ENCODE measurements at regions not wholly inside any gene's neighbourhood (a gene's known extent, or its start where the extent isn't known, plus 50 kb on each side); places are given as distances from the start of the nearest gene placed in this dataset.

DNA sequence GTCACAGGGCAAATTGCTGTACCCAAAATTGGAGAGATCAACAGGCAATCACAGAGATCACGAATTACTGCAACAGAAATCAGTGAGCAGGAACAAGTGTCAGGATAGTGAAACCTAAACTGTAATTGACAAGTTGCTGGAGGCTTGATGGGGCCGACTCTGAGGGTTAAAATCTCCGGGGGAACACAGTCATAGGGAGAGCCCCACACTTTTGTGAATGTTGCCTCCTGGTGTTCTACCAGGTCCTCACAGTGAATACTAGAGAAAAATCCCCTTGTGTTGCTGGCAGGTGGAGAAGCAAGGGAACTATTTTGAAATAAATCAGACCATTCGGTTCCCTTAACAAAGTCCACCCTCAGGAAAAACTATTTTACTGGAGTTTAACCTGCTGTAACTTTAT is 697.5 kb upstream of the CBLB start:
- no peak for DNase-seq

DNA sequence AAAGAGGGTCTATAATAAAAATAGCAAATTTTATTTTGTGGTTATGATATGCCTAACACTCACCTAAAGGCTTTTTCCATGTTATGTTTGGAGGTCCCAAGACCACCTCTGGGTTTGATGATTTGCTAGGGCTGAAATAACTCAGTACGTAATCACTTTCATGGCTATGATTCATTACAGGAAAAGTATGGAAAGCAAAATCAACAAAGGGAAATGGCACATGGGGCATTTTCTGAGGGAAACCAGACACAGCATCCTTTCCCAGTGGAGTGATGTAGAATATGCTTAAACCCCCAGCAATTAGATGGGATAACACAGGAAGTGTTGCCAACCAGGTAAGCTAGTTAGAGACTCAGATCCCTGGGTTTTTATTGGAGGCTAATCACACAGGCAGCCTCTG is 701.6 kb upstream of the CBLB start:
- DNase-seq: no peak

DNA sequence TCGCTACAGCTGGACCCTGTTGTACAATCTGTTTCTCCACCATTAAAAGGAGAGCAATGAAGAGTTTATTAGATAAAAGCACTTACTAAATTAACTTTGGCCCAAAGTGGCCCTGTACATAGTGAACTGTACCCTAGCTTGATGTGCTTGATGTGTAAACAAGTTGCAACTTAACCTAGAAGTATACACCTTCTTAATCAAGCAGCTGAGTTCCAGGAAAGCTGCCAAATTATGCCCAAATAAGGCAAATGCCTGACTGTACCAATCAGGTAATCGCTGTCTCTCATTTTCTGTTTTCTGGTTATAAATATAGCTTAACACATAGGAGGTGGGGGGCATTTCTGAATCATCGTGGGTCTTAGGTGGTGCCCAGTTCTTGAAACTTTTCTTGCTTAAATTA is 704.8 kb upstream of the CBLB start:
- DNase-seq: no peak

DNA sequence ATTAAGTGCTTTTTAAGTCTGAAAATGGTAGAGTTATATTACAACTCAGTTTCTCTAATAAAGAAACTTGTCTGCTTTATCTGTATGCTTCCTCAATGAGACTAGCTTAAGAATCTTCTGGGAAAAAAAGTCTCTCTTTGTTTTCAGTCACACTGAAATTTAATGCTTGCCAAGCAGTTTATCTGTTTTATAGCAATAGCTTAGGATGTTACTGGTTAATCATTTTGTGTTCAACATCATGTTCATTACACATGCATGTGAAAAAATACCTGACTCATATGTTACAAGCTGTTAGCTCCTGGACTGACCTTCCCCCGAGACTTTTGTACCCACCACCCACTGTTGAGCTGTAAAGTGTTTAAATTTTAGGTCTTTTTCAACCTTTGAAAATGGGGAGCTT is 706.2 kb upstream of the CBLB start:
- DNase-seq: no peak

DNA sequence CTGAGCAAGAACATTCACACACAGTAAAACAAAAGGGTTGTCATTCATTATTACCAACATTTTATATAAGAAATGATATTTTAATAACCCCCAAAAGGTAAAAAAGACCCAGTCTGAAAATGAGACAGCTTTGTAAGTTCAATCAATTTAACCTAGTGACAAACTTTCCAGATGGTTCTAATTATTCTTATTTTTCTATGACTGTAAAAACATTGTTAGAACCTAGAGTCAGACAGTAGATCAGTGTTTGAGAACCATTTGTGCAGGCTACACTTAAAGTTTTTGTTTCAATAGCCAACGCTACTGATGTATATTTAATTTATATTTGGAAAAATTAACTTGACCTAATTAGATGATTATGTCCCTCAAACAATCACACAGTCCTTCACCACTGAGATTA is 708.4 kb upstream of the CBLB start:
- DNase-seq: no peak

DNA sequence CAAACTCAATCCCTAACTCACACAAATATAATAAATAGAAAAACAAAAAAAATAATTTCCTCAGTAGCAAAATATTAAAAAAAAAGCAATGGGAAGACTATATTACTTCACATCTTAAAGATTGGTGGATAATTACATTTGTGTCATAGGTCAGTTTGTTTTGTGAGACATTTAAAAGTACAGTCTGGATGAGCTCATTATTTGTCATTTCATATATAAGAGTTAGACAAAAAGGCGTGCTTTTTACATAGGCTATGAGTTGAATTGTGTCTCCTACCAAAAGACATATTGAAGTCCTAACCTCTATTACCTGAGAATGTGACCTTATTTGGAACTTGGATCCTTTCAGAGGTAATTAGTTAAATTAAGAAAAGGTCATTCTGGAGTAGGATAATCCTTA is 710.1 kb upstream of the CBLB start:
- no peak for DNase-seq

DNA sequence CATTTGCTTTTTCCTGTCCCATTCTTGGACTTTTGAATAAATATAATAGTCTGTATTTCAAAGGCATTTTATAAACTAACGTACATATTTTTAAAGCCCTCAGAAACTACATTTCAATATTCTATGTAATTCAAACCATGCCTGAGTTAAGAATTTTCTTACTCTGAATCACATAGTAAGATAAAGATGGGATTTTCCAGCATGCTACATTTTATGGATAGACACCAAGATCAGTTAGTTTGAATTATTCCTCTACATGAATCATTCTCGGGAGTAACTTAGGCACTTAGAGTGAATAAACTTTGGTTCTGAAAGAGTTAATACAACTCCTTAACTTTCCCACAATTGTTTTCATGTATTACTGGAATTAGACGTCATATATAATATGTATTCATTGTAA is 713.3 kb upstream of the CBLB start:
- no peak for DNase-seq

DNA sequence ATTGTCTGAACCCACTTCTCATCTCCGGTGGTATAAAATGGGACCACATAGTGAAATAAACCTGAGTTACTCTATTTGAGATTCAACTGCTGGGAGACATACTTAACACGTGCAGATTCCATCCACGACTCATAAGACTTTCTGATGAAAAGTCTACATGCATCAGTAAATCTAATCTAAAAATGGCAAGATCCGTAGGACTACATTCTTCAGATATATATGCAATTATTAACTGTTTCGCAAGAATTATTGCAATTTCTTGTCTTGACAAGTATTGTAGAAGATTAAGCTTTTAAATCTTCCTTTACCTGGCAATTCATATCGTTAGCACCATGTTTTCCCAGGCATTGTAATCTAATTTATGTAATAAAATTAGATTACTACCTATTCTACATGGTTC is 718.7 kb upstream of the CBLB start:
- no peak for DNase-seq

DNA sequence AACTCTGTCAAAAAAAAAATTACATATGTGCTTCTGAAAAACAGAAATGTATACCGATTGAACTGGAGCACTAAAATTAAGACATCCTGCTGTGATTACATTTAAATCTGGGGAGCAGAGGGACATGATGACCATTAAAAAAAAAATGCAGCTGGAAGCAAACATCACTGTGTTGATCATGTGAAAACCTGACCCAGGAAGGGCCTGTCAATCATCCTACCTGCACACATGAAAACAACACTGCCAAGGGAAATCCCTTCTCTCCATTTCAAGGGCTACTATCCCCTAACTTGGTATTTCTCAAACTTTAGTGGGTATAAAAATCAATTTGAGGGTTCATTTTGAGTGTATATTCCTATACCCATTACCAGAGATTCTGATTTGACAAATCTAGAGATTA is 719.9 kb upstream of the CBLB start:
- DNase-seq: no peak

DNA sequence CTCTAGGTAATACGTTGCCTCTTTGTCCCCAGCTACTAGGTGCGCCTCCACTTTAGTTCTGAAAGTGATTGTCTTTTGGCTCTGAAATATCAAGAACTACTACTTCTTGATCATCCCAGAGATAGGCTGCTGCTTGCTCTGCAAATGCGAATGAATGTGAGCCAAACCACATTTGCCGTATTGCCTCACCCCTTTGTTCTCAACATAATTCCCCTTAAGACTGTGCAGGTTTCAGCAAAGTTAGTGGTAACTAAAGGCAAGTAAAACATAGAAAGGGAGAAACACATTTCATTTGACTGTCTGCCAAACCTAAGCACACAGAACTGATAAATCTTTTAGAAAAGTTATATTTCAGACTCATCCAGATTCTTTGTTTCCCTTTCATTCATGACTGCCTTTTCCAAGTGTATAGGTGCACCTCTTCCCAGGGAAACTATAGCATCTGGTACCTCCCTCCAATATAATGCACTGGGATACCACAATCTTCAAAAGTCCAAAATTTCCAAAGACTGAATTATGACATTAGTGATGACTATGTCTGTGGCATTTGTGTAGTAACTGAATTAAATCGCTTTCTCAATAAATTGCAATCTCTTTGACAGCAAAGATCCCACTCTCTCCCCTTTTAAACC is 720.6 kb upstream of the CBLB start:
- no peak for DNase-seq

DNA sequence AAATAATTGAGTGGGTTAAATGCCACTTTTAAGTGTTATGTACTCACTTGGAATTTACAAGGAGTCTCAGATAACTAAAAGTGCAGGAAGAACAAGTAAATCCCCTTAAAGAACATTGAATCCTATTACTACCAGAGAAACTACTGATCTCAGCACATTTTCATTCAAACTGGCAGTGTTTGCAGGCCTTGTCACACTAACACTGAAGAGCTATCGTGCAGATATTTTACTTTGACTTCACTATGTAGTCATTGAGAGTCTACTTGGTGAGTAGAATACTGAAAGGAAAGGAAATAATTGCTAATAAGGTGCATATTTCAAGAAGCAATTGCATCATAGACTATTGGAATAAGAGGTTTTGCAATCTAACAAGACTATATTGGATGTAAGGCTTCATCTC is 721.4 kb upstream of the CBLB start:
- no peak for DNase-seq

DNA sequence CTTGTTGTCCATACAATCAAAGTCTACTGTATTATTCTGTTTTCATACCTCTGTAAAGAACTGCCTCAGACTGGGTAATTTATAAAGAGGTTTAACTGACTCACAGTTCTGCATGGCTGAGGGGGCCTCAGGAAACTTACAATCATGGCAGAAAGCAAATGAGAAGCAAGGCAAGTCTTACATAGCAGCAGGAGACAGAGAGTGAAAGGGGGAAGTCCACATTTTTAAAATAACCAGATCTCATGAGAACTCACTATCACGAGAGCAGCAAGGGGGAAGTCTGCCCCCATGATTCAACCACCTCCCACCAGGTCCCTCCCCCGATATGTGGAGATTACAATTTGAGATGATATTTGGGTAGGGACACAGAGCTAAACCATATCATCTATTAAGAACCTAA is 724.6 kb upstream of the CBLB start:
- no peak for DNase-seq

DNA sequence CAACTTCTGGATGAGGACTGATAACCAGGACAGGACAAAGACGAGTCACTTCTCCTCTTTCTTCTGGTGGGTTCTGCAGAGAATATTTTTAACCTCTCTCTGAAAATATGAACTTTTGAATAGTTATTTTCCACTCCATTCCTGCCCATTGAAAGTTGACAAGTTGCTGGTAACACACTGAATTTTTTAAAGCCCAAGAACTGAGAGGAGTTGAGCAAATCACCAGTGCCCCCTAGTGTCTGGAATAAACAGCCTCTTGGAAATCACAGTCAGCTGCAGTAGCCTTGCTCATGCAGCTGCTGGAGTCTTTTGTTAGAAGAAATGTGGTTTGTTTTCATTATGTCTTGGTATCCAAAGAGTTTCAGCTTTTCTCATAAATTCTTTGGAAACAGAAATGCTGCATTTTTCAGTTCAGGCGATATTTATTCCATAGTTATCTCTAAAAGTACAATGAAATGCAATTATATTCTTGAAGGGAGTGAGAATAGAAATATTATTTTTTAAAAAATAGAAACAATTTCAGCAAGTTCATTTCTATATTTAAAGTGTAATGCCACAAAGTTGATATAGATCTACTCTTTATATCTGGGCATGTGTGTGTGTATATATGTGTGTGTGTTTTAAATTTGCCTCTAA is 741.0 kb upstream of the CBLB start:
- DNase-seq: peak; percentile 61 to 72

DNA sequence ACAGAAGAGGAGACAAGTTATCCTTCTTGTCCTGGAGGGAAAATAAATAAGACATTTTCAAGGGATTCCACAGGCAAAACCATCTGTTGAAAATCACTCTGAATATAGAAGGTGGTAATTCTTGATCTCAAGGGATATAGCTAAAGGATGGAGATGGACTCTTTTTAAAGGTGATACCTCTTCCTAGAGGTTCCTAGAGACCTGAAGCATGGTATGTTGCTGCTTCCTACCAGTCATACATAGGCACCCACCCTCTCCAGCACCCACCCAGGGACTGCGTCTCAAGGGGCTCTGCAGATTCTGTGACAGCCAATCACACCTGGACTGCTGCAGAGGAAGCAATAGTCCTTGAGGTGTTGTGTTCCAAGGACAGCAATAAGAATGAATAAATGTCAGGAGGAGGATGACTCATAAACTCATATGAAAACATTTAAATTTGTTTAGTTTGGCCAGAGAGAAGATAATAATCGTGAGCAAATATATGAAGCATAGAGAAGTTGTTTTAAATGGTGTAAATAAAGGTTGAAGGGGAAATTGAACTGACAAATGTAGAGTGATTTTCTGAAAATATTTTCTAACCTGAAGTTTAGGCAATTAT is 741.6 kb upstream of the CBLB start:
- no peak for DNase-seq

DNA sequence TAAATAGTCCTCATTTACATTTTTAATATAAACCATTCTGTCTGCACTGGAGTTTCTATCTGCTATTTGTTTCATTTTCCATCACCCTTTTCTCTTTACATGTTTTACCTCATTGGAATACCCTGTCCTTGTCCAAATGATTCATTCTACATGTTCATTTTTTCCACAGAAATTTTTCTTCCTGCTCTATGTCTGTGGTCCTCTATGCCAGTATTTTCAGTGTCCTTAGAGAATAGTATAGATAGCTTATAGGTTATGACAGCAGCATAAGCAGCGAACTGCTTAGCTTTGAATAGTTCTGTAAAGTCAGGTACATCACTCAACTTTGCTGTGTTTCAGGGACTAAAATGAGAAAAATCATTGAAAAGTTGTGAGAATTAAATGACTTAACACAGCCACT is 742.3 kb upstream of the CBLB start:
- no peak for DNase-seq

DNA sequence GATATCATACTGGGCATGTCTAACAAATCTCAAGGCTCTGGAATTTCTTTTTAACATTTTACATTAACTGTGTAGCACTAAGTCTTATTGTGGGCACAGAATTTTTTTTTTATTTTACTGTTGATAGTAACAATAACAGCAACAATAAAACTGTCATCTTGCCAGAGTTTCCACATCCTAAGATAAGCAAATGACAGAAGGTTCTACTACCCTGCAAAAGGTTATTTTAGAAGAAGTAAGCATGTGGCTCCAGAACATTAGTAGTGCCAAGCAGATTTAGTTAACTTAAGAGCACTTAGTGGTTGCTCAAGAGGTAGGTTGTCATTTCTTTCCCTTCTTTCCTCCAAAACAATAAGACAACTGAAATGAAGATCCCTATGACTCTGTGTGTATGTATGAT is 743.0 kb upstream of the CBLB start:
- no peak for DNase-seq

DNA sequence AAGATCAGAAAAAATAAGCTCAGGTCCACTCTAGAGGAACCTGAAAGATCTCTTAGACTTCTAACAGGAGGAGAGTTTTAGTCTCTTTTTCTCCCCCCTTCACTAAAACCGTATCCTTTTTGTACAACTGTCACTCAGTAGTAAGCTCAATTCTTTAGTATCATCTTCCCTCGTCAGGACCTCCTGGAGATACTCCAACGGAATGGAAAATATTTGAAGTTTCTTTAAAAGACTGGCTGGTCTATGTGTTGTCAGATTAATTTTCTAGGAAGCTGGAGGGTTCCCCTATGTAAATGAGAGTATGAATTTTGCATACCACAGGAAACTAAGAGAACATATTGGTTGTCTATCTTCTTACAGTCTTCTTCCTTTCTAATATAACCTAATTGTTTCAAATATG is 747.7 kb upstream of the CBLB start:
- DNase-seq: no peak

DNA sequence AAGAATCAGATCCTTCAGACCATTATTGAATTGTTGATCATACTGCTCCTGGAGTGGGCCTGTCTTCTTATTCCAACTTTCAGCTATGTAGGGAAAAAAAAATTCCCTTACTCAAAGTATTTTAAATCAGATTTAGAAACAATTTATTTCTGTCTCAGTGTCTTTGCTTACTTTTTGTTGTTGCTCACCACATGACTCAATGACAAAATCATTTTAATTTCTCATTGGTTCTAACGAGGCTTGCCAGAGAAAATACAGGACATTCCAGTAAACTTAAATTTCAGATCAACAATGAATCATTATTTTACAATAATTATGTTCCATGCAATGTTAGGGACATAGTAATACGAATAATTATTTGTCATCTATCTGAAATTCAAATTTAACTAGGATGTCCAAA is 748.5 kb upstream of the CBLB start:
- no peak for DNase-seq

DNA sequence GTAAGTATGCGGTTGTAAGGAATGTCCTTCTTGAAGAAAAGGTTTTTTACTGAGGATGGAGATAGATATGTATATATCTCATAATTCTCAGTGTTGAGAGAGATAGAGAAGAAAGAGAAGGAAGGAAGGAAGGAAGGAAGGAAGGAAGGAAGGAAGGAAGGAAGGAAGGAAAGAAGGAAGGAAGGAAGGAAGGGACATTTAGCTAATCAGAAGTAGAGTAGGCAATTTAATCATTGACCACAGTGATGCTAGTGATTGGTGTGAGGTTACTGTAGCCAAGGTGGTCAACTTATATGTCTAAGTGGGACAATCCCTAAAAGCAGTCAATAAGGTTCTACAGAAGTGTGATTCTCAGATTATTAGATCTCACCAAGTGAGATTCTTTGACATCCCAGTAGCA is 751.8 kb upstream of the CBLB start:
- DNase-seq: no peak

DNA sequence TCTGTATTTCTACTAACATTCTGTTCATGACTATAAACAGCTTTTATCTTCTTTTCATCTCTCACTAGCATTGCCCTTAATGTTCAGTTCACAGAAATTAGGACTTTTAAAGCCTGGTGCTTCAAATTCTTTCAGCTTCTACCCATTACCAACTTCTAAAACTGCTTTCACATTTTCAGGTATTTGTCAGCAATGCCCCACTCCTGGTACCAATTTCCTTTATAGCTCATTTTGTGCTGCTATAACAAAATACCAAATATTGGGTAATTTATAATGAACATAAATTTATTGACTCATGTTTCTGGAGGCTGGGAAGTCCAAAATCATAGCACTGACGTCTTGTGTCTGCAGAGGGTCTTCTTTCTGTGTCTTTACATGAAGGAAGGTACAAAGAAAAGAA is 753.1 kb upstream of the CCDC54 start:
- DNase-seq: no peak

DNA sequence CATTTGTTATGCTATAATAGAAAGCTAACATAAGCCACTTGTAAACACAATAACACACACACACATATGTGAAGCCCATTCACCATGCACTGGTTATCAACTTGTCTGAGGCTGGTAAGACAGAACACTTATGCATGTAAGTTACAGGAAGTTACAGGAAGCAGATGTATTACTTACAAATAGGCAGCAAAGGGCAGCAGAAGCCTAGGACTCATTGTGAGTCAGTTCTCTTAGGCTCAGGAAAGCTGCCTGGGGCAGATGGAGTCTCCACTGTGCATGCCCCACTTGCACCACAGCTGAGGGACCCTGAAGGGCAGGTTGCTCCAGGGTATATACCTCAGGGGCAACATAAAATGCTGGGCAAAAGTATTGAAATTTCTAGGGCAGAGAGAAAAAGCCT is 748.8 kb upstream of the CCDC54 start:
- no peak for DNase-seq

DNA sequence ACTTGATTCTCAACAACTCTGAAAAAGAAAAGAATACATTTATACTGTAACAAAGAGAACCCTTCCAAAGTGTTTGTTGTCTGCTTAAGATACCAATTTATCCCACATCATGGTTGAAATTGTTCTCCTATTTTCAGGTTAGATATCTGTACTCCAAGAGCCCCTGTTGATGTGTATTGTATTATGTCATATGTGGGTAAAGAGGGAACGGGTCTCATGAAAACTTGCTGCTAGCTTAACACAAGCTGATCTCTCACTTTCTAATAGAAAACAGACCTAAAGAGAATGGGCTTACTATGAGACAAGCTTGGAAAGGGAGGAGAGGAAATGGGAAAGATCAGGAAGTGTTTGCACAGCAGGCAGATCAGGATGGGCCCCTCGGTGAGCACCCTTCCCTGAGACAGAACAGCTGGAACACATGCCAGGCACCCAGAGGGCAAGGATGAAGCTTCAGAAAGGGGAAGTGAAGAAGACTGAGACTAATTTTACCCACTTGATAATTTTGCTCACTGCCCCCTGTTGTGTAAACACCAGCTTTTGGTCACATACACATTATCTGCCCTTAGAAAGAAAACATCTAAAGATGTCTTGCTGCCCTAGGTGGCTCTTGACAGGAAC is 747.9 kb upstream of the CCDC54 start:
- no peak for DNase-seq

DNA sequence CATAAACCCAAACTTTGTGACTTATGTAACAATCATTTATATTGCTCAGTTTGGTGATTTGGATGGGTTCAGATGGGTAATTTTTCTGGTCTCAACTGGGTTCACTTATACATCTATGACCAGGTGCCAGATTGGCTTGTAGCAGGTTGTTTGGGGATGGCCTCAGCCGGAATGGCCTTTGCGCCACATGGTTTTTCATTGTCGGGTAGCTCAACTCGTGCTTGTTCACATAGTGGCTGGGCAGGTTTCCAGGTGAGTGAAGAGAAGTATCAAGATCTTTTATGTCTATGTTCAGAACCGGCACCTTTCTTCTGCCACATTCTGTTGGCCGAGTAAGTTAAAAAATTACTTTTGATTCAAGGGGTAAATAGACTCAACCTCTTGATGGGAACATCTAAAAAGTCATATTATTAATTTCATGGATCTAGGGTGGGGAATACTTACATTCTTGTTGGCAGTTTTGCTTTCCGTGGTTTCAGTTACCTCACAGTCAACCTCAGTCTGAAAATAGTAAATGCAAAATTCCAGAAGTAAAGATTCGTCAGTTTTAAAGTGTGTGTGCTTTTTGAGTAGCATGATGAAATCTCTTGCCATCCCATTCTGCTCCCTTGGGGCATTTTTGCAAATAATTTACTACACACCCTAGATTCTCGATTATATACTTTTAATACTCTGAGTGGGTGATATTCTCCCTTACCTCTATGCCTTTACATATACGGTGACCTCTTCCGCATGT is 745.7 kb upstream of the CCDC54 start:
- no peak for DNase-seq

DNA sequence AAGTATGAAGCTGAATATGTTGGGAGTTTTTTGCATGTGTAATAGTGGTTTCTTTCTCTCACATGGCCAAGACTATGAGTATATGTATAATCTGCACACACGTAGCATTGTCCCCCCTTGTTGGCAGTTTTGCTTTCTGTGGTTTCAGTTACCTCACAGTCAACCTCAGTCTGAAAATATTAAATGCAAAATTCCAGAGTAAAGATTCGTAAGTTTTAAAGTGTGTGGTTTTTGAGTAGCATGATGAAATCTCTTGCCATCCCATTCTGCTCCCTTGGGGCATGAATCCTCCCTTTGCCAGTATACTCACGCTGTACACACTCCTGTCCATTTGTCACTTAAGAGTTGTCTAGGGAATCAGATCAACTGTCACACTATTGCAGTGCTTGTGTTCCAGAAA is 742.0 kb upstream of the CCDC54 start:
- DNase-seq: no peak
